GM12801 (cell line): ENCODE measurements at regions not wholly inside any gene's neighbourhood (a gene's known extent, or its start where the extent isn't known, plus 50 kb on each side); places are given as distances from the start of the nearest gene placed in this dataset.

ENCODE experiments used
- CTCF ChIP-seq: IDR thresholded peaks from one replicate; pipeline ENCODE4 v1.5.1; 2011; ENCODE audit warnings: control low read depth; ENCODE audit not compliant: insufficient read length; ENCODE audit errors: extremely low read depth

DNA sequence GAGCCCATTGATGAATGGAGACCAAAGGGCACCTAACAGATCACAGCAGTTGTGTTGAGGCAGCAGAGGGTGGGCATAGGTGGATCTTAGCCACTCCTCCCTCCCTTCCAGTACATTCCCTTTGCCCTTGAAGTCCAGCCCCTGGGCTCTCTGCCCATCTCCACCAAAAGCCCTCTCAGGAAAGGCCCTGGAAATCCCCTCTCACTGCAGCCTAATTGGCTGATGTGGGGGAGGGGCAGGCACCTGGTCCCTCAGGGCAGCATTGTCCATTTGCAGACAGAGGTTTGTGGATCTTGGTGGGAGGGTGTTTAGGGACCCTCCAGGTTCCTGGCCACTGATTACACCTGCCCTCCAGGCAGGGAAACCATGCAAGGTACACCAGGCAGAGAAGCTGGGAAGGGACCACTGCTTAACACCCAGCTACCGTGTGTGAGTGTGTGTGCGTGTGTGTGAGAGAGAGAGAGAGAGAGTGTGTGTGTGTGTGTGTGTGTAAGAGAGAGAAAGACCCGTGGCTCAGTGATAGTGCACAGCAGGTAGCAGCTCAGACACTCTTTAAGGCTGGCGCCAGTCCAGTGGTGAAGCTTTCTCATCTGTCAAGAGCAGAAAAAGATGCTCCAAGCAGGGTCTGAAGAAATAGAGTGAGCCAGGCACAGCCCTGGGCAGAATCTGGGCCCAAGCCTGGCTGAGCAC, 71.1 kb downstream of the MATN1 start:
- TF ChIP-seq CTCF = no peak

GRCh38 chr1:30650968-30651320, 72.4 kb downstream of the MATN1 start:
- no peak for TF ChIP-seq CTCF

- TF ChIP-seq CTCF = no peak
These were observed 73.1 kb downstream of the MATN1 start for GRCh38 chr1:30650038-30650967.

GRCh38 chr1:30649321-30649991, 73.9 kb downstream of the MATN1 start:
- no peak for TF ChIP-seq CTCF

DNA sequence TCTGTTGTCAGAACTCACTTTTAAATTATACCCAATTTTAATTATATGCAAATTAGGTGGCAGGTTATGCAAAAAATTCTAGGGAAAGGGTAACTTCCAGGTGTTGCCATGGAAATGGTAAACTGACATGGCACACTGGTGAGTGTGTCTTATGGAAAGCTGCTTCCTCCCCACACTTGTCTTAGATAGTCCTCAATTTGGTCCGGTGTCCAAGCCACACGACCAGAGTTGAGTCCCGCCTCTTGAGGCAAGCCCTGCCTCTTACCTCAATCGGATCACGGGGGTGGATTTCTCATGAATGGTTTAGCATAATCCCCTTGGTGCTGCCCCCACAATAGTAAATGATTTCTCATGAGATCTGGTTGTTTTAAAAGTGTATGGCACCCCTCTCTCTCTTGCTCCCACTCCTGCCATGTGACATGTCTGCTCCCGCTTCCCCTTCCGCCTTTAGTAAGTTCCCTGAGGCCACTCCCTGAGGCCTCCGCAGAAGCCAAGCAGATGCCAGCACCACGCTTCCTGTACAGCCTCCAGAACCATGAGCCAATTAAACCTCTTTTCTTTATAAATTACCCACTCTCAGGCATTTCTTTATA, 74.9 kb downstream of the MATN1 start:
- no peak for TF ChIP-seq CTCF

DNA sequence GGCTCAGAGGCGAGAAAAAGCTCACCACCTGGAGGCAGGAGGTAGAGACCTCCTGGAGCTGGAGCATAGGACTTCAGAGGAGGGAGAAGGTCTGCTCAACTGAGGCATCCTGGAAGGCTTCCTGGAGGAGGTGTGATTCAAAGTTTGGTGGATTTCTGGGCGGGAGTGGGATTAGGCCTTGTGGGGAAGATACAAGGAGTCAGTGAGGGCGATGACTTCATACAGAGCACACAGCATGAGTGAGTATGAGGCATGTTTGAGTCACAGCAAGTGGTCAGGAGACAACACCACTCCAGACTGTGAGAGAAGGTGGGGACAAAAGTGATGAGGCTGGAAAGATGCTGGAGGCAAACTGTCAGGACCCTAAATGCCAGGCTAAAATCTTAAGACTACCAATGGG, 77.6 kb downstream of the MATN1 start:
- TF ChIP-seq CTCF = no peak
